GM19397 (cell line): ENCODE measurements at regions not wholly inside any gene's neighbourhood (a gene's known extent, or its start where the extent isn't known, plus 50 kb on each side); places are given as distances from the start of the nearest gene placed in this dataset.

ENCODE experiments used
- ATAC-seq: cut with Tn5 transposase; IDR thresholded peaks from one replicate; pipeline ENCODE4 v1.9.1; 2021; ENCODE audit warnings: mild to moderate bottlenecking, moderate library complexity; ENCODE audit not compliant: unreplicated experiment

GRCh38 chr17:70624211-70624610 is 454.9 kb downstream of the KCNJ2 start:
- ATAC-seq: no peak

GRCh38 chr17:70629902-70630301 is 460.6 kb downstream of the KCNJ2 start:
- no peak for ATAC-seq

DNA sequence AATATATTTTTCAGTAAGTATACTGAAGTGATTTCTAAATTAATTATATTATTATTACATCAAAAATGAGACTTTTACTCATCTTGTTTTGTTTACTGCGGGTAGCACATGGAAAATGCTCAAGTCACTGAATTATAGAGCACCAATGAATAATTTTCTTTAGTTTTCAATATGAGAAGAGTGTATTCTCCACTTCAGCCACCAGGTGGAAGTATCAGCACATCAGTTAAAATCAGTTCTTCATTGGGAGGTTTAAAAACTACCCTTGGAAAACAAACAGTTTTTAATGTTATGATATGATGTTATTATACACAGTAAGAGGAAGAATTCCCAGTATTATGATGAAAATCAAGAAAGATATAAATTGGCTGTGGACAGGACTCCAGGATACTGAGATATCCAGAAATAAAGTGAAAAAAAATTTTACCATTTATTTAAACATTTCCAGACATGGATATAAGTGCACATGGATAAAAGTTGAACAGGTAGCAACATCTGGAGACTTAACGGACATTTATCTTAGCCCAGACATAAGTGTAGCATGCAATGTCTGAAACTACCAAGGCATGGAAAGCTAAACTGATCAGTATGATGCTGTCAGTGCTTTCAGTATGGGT is 467.3 kb downstream of the KCNJ2 start:
- ATAC-seq: no peak

GRCh38 chr17:70642059-70642458 is 472.7 kb downstream of the KCNJ2 start:
- no peak for ATAC-seq

DNA sequence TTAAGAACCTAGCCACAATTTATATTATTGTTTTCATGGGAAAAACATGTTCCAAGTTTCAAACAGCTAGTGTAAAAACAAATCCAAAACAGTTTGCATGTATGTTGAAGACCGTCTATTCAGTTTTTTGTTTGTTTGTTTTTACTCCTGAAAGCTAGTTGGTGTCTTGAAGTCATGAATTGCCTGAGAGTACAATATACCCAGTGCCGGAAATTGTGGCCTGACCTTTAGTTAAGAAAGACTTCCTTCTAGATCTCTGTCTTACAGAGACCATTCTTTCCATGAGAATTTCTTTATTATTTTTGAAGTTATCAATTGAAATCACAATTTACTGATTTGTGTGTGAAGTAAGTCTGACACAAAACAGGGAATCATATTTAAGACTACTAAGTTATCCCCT is 474.8 kb downstream of the KCNJ2 start:
- no peak for ATAC-seq

DNA sequence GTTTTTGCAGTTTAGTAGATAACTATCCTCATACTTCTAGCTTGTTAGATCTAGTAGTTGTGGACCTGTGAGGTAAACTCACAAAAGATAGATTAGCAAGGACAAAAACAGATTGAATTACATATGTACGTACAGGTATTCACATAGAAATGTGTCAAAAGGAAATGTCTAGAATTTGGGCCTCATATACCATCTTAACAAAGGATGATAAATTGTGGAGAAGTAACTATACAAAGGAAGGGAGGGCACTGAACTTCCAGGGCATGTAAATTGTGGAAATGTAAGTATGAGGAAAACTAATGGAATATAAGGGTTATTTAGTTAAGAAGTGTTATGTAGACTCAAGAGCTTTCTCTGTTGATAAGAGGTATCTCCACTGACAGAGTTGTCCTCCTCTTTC is 477.3 kb downstream of the KCNJ2 start:
- no peak for ATAC-seq

GRCh38 chr17:70648166-70648565 is 478.8 kb downstream of the KCNJ2 start:
- no peak for ATAC-seq

DNA sequence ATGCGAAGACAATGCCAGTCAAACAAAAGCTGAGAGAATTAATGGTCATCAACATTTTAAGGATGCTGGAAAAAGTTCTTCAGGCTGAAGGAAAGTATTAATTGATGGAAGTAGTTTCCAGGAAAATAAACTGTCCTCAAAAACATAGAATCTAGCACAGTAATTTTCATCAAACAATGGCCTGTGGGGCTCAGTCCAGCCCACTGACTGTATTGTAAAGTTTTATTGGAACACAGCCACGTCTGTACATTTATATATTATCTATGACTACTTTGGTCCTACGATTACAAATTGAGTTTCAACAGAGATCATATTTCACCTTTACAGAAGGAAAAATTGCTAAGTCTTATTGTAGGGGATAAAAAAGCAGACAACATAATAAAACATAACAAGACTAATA is 484.5 kb downstream of the KCNJ2 start:
- no peak for ATAC-seq

DNA sequence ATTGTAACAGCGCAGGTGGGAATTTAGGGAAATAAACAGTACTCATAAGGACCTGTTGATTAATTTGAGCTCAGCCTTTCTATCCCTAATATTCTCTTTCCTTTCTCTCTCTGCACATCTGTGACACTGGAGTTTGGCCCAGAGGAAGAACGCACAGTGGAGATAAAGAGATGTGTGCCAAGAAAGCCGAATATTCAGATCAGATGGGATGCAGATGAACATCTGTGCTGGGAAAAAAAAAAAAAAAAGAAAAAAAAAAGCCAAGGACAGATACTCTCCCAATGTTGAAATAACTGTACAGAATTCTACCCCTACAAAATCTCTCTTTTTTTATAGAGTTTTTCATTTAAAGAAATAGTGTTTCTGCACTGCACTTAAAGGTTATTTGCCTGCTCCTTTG is 485.4 kb downstream of the KCNJ2 start:
- ATAC-seq: no peak

DNA sequence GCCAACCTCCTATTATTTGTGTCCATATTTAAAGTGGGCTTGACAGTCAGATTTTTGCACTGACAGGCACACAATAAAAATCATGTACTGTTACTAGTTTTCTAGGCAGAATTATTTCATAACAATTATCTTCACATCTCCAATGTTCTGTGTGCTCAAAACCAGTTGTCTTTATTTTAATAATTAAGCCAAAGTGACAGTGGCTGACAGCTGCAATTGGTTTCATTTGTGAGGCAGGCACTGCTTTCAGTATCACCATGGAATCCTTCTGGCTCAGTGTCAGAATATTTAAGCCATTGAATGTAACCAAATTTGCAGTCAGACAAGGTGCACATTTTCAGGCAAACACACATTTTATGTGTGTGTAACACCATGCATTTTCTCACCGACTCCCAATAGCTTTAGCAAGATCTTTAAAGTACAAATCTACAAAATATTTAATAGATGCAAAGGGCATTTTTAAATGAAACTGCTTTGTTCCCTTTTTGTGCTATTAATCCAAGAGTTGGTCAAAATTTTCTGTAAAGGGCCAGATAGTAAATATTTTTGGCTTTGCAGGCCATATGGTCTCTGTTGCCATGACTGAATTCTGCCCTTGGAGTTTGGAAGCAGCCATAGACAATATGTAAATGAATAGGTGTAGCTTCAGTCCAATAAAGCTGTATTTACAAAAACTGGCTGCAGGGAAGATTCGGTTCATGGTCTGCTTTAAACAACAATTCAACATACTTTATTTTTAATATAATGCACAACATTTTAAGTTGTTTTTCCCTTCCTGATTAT is 486.0 kb downstream of the KCNJ2 start:
- peak; percentile 60 for ATAC-seq

DNA sequence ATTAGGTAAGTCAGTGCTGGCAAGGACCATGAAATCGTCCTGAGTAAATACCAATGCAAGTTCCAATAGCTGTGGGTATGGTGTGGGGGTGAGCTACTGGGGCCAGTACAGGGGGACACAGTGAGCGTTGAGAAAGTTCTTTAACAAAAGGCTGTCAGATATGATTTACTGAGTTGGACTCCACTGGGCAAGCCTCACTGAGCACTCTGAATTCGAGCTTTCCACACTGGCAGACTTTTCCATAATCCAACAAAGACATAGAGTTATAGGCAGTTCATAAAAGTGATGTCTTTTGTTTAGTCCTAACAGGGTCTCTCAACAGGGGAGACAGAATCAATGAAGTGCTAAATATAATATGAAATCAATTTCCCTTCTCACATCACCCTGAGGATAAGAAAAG is 489.0 kb downstream of the KCNJ2 start:
- ATAC-seq: no peak

GRCh38 chr17:70658840-70659239 is 489.5 kb downstream of the KCNJ2 start:
- ATAC-seq: no peak

DNA sequence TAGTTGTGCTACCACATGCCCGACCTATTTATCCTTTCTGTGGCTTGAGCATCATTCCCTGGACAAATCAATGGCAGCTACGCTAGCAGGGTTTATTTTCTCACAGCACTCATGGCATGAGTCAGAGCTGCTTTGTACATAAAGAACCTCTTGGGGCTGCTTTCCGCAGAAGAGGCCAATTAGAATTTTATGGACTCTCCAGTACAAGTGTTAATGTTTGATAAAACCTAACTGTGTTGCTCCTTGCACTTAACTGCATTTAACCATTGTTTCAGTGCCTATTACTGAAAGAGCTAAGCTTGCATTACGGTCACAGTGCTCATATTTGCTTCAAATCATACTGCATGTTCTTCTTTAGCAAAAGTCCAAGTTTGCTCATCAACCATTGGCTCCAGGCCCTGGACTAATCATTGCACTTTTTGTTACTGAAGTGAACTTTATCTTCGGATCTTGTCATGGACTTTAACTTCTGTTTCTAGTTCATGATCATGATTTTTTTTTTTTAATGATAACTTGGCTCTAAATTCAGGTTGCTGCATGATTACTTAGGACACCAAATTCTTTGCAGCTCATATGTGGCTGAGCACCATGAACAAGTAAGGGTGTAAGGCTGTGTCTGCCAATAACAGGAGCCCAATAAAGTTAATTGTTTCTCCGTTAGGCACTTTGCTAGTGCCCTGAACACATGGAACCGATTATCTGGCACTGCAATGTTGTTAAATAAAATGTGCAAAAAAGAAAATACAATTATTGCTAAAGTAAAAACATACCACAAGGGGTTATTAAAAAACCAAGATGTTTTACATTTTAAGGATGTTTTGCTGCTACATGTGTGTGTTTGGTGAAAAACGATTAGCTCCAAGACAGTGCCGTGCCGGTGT is 492.2 kb downstream of the KCNJ2 start:
- no peak for ATAC-seq

GRCh38 chr17:70668276-70668937 is 499.1 kb downstream of the KCNJ2 start:
- no peak for ATAC-seq

- no peak for ATAC-seq
Observed at GRCh38 chr17:70668938-70669778, 499.8 kb downstream of the KCNJ2 start.

DNA sequence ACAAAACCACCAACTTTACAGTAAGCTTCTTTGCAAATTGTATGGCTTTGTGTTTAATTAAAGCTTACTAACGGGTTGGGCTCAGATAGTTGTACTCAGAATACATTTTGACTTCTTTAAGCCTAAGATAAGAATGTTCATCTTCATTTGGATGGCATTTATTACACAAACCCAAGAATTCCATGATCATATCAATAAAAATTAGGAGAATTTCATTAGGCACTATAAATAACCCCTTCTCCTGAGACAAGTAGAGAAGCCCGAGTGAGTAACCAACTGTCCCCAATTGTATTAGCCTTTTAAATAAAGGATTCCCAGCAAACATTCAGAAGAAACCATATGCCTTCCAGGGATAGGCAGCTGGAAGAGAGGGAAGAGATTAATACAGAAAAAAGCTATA is 504.7 kb downstream of the KCNJ2 start:
- ATAC-seq: no peak

- ATAC-seq: no peak
Observed at GRCh38 chr17:70675070-70675590, 505.8 kb downstream of the KCNJ2 start.

GRCh38 chr17:70677783-70678647 is 508.7 kb downstream of the KCNJ2 start:
- ATAC-seq: no peak

DNA sequence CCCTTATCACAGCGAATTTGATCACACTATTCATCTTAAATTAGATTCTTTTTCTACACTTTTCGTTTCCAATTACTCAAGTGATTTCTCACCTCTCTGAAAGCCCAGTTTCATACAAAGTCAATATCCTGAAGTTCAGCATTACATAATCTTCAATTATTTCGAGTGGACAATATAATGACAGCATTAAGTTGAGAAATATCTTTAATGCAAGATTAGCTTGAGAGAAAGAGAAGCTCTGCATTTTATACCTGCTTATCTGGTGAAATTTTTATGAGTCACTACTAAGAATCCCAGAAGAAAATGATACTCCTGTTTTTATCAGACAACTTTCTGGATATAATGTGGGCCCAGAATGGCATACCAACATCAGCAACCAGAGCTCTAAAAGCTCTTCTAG is 509.6 kb downstream of the KCNJ2 start:
- ATAC-seq: no peak
